ENCODE measurements at regions not wholly inside any gene's neighbourhood (a gene's known extent, or its start where the extent isn't known, plus 50 kb on each side); places are given as distances from the start of the nearest gene placed in this dataset.

GRCh38 chr2:188725746-188726360 is 248.3 kb upstream of the COL3A1 start:
- Mint-ChIP-seq H3K4me1 (peaks cover 9% of the 10 kb centered on the region), H3K4me3 (no peak overlapping the region), H3K9me3 (no peaks in the 10 kb centered on the region), H3K36me3 (no peaks in the 10 kb centered on the region), H3K27me3 (ENCODE audit: low read depth) (no peaks in the 10 kb centered on the region), H3K27ac (no peak overlapping the region)
- DNase-seq (ENCODE audit: low spot score) = no peak
- no peak for ATAC-seq
- TF ChIP-seq PREB (CRISPR knock-in tag; IDR thresholded peaks at IDR 0.05; ENCODE audit: borderline replicate concordance) = no peak
- no peak for TF ChIP-seq NFYB (CRISPR knock-in tag; conservative IDR thresholded peaks at IDR 0.05; ENCODE audit: low read depth)
- TF ChIP-seq, protein P1, sequence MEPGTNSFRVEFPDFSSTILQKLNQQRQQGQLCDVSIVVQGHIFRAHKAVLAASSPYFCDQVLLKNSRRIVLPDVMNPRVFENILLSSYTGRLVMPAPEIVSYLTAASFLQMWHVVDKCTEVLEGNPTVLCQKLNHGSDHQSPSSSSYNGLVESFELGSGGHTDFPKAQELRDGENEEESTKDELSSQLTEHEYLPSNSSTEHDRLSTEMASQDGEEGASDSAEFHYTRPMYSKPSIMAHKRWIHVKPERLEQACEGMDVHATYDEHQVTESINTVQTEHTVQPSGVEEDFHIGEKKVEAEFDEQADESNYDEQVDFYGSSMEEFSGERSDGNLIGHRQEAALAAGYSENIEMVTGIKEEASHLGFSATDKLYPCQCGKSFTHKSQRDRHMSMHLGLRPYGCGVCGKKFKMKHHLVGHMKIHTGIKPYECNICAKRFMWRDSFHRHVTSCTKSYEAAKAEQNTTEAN (CRISPR knock-in tag; IDR thresholded peaks at IDR 0.05) = no peak
- TF ChIP-seq, protein P2, sequence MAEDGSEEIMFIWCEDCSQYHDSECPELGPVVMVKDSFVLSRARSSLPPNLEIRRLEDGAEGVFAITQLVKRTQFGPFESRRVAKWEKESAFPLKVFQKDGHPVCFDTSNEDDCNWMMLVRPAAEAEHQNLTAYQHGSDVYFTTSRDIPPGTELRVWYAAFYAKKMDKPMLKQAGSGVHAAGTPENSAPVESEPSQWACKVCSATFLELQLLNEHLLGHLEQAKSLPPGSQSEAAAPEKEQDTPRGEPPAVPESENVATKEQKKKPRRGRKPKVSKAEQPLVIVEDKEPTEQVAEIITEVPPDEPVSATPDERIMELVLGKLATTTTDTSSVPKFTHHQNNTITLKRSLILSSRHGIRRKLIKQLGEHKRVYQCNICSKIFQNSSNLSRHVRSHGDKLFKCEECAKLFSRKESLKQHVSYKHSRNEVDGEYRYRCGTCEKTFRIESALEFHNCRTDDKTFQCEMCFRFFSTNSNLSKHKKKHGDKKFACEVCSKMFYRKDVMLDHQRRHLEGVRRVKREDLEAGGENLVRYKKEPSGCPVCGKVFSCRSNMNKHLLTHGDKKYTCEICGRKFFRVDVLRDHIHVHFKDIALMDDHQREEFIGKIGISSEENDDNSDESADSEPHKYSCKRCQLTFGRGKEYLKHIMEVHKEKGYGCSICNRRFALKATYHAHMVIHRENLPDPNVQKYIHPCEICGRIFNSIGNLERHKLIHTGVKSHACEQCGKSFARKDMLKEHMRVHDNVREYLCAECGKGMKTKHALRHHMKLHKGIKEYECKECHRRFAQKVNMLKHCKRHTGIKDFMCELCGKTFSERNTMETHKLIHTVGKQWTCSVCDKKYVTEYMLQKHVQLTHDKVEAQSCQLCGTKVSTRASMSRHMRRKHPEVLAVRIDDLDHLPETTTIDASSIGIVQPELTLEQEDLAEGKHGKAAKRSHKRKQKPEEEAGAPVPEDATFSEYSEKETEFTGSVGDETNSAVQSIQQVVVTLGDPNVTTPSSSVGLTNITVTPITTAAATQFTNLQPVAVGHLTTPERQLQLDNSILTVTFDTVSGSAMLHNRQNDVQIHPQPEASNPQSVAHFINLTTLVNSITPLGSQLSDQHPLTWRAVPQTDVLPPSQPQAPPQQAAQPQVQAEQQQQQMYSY (CRISPR knock-in tag; IDR thresholded peaks at IDR 0.05) = no peak
- TF ChIP-seq GRHL2 (CRISPR knock-in tag; IDR thresholded peaks at IDR 0.05; ENCODE audit: insufficient replicate concordance, severe bottlenecking) = no peak
- TF ChIP-seq ZNF263 (CRISPR knock-in tag; IDR thresholded peaks at IDR 0.05; ENCODE audit: low read depth) = no peak
- ChIA-PET POLR2A (no interaction called here), CTCF (no interaction called here)

- Mint-ChIP-seq H3K4me3 (no peak overlapping the region), H3K27ac (no peak overlapping the region), H3K9me3 (no peaks in the 10 kb centered on the region), H3K27me3 (ENCODE audit: low read depth) (no peaks in the 10 kb centered on the region), H3K36me3 (no peaks in the 10 kb centered on the region), H3K4me1 (peaks cover 9% of the 10 kb centered on the region)
- TF ChIP-seq, protein P3, sequence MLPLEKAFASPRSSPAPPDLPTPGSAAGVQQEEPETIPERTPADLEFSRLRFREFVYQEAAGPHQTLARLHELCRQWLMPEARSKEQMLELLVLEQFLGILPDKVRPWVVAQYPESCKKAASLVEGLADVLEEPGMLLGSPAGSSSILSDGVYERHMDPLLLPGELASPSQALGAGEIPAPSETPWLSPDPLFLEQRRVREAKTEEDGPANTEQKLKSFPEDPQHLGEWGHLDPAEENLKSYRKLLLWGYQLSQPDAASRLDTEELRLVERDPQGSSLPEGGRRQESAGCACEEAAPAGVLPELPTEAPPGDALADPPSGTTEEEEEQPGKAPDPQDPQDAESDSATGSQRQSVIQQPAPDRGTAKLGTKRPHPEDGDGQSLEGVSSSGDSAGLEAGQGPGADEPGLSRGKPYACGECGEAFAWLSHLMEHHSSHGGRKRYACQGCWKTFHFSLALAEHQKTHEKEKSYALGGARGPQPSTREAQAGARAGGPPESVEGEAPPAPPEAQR (CRISPR knock-in tag; IDR thresholded peaks at IDR 0.05) = no peak
- TF ChIP-seq, protein P4, sequence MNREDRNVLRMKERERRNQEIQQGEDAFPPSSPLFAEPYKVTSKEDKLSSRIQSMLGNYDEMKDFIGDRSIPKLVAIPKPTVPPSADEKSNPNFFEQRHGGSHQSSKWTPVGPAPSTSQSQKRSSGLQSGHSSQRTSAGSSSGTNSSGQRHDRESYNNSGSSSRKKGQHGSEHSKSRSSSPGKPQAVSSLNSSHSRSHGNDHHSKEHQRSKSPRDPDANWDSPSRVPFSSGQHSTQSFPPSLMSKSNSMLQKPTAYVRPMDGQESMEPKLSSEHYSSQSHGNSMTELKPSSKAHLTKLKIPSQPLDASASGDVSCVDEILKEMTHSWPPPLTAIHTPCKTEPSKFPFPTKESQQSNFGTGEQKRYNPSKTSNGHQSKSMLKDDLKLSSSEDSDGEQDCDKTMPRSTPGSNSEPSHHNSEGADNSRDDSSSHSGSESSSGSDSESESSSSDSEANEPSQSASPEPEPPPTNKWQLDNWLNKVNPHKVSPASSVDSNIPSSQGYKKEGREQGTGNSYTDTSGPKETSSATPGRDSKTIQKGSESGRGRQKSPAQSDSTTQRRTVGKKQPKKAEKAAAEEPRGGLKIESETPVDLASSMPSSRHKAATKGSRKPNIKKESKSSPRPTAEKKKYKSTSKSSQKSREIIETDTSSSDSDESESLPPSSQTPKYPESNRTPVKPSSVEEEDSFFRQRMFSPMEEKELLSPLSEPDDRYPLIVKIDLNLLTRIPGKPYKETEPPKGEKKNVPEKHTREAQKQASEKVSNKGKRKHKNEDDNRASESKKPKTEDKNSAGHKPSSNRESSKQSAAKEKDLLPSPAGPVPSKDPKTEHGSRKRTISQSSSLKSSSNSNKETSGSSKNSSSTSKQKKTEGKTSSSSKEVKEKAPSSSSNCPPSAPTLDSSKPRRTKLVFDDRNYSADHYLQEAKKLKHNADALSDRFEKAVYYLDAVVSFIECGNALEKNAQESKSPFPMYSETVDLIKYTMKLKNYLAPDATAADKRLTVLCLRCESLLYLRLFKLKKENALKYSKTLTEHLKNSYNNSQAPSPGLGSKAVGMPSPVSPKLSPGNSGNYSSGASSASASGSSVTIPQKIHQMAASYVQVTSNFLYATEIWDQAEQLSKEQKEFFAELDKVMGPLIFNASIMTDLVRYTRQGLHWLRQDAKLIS (CRISPR knock-in tag; IDR thresholded peaks at IDR 0.05; ENCODE audit: borderline replicate concordance) = no peak
- TF ChIP-seq ZNF396 (CRISPR knock-in tag; IDR thresholded peaks at IDR 0.05; ENCODE audit: borderline replicate concordance) = no peak
- ATAC-seq (no peak), DNase-seq (ENCODE audit: low spot score) (no peak)
- ChIA-PET CTCF (no interaction called here), POLR2A (no interaction called here)
Observed at GRCh38 chr2:188726626-188727247, 247.4 kb upstream of the COL3A1 start.

All from WTC11 (cell line).